Right renal pelvis (tissue), 4 donors: ENCODE measurements at regions not wholly inside any gene's neighbourhood (a gene's known extent, or its start where the extent isn't known, plus 50 kb on each side); places are given as distances from the start of the nearest gene placed in this dataset.

Source experiments
- DNase-seq, 4 donors: peaks; one replicate each; pipeline ENCODE4 v3.0.0-alpha.2; 2013; ENCODE audit warnings: low read depth in 4 of 4, low spot score in 3 of 4, missing footprints in 1 of 4

GRCh38 chr4:36004204-36004851, 240.0 kb downstream of the ARAP2 start:
- no peak for DNase-seq

DNA sequence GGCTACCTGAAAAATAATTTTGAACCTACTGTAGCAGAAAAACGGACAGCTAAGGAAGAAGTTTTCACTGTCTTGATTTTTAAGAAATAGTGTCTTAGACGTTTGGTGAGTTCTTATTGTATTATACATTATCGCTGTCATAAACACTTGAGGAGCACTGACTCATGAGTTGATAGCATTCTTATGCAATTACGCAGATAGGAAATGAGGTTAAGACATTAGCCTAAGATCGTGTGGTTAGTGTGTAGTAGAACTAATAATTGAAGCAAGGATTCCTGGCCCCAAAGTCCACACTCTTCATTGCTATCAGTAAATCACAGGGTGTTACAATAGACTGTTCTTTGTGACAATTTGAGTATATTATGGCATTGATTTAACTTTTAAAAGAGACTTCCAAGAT, 238.1 kb downstream of the ARAP2 start:
- DNase-seq = no peak

GRCh38 chr4:36010397-36010929, 233.9 kb downstream of the ARAP2 start:
- DNase-seq = no peak

DNA sequence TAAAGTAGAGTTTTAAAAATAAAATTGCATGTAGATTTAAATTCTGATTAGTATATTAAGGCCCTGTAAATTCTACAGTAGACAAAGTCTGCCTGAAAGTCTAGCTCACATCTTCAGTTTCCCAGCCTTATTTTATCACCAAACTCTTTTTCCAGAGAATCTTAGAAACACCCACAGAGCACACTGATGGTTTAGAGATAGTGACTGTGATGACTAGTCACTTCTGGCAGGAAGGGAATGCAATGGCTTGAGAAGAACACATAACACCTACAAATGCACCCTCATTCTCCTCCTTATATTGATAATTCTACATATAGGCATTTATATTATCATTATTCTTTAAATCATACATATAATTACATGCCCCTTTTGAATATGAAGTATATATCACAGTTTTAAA, 232.9 kb downstream of the ARAP2 start:
- DNase-seq = no peak

DNA sequence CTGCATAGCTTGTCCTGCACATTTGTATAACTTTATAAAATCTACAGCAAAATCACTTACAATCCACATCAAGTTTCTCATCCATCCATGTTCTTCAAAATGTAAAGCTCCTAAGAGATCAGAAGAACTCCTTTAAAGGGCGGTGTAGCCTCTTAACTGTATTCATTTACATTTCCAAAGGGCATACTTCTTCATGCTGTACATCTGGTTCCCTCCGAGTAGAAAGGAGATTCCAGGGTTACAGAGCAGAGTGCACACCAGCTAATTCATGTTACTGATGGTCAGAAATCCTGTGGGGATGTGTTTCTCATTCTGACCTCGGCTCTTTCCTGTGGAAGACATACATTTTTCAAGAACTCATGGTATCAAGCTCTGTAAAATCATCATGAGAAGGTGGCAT, 231.8 kb downstream of the ARAP2 start:
- DNase-seq = no peak

- no peak for DNase-seq
Observed at GRCh38 chr4:36013206-36013605, 231.1 kb downstream of the ARAP2 start.
